GM19238 (cell line): ENCODE measurements at regions not wholly inside any gene's neighbourhood (a gene's known extent, or its start where the extent isn't known, plus 50 kb on each side); places are given as distances from the start of the nearest gene placed in this dataset.

Experiments used
- DNase-seq: peaks from one replicate; pipeline ENCODE4 v3.0.0; 2011; ENCODE audit warnings: low spot score; ENCODE audit not compliant: insufficient read length

DNA sequence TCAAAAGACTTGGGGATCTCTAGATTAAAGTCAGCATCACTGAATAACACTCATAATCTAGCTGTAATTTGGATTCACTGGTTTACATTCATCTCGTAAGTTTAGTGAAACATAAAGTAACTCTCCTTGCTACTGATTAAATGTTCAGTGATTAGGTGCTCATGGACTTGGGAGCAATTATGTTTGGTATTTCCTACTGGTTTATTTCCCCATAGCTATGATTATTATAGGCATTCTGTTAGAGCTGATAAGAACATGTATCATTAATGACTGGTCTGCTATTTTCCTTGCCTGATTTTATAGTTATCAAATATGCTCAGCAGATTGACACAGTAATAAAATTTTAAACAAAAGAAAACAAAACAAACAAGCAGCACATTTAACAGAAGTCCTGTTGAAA, 334.7 kb upstream of the SLC8A1 start:
- DNase-seq = no peak

DNA sequence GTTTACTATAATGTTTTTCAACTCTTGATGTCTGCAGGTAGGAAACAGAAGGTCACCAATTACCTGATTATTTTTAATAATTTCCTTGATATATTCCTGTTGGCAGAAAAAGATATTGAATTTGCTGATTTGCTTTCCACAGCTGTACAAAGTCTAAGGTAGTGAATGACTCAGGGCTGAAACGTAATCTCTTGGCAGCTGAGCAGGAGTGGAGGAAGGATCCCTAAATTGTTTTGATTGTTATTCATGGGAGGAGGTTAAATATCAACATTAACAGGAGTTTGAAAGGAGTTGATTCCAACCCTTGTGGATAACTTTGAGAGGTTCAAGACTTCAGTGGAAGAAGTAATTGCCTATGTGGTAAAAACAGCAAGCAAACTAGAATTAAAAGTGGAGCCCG, 345.2 kb upstream of the SLC8A1 start:
- DNase-seq = no peak

DNA sequence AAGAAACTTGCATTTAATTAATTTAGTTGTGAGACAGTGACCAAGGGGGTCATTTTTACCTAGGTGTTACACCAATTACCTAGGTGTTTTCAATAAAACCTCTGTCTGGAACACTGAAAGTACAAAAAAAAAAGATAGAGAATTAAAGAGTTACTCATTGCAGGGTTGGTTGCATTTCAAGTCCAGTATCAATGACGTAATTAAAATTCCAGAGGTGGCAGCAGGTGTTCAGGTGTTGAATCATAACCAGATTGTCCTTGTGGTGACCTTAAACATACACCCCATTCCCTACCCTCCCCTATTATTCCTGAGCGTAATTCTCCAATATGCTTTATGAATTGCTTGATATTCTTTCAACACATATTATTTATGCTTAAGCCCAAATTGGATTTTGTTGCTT, 352.0 kb upstream of the SLC8A1 start:
- DNase-seq = no peak

DNA sequence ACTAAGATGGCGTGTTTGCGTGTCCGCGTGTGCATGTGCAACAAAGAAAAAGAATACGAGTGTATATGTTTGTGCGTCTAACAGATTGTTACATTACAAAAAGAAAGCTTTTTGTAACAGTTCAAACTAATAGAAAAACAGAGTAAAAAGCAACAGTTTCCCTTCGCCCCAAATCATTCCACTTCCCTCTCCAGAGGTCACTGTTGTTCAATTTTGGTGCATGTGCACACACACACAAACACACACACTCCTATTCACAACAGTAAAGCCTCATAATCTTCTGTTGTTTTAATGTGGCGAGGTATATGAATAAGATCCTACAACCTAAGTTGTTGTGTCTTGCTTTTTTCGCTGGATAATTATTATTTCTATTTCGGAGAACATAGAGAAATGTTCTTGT, 357.3 kb upstream of the SLC8A1 start:
- DNase-seq = no peak

DNA sequence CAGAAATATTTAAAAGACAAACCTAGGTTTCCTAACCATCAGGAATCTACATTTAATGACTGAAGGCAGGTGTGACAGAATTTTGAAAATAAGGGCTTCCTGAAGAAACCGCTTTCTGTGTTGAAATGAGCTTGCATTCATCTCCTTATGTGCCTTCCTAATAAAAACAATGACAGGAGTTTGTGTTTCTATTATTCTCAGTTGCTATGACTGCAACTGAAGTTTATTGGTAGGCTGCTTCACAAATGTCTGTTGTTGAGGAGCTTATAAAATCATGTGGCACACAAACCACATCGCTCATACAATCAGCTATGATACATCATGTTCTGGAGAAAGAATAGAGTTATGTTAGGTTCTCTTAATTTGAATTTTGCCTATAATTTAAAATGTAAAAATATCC, 362.7 kb upstream of the SLC8A1 start:
- no peak for DNase-seq

DNA sequence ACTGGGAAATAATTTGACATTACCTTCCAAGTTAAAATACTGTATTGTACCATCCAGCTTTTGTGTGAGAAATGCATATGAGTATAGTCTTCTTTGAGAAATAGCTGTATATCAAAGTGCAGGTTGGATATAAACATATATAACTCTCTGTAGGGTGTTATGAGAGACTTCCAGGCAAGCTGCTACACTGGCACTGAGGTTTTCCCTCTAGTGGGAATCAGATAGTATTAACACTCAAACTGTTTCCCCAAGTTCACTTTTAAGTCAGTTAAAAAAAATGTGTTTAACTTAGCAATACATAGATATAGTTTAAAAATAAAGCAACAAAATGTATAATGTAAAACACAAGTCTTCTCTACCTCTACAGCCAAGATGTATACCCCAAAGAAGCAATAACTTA, 368.4 kb upstream of the SLC8A1 start:
- DNase-seq = no peak

DNA sequence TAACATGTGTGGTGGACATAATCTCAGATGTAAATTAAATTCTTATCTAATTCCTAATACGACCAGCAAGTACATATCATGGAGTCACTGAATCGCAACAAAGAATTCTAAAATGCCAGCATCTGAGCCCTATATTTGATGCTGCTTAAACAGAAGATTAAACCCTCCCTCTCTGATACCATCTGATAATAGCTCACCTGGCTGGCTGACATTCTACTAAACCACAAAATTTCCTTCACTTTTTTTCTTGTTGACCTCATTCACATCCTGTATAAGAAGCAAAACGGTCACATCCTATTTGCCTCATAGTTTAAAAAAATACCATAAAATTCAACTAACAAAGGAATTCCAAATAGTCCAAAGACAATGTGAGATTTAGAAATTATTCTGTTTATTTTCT, 371.6 kb upstream of the SLC8A1 start:
- DNase-seq = no peak

DNA sequence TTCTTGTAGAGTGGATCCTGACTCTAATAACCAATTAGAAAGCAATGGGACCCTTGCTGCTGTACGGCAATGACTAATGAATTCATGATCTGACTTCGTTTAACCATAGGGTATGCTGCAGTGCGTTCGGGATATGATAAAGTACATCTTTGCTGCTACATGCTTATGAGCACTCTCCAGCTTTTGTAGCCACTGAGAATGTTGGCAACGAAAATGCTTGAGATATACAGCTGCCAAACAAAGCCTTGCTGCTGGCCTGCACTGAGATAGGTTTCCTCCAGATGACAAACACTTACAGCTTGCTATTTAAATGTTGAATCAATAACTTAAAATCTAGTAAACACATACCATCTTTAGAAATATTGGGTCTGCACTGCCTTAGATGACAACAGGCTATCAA, 372.4 kb upstream of the SLC8A1 start:
- DNase-seq = no peak

DNA sequence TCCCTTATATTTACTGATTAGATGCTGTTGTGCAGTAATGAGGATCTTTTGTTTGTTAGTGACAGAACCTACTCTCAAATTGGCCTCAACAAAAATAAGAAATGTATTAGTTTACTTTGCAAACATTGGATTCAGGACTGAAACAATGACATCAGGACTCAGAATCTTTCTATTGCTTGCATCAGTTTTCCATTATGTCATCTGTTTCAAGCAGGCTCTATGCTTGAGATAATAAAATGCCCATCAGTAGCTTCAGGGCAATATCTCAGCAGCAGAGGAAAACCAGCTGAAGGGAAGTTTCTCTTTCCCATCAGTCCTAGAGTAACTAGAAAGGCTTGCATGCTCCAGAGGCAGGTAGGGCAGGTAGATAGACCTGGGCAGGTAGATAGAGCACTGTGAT, 375.5 kb upstream of the SLC8A1 start:
- no peak for DNase-seq

DNA sequence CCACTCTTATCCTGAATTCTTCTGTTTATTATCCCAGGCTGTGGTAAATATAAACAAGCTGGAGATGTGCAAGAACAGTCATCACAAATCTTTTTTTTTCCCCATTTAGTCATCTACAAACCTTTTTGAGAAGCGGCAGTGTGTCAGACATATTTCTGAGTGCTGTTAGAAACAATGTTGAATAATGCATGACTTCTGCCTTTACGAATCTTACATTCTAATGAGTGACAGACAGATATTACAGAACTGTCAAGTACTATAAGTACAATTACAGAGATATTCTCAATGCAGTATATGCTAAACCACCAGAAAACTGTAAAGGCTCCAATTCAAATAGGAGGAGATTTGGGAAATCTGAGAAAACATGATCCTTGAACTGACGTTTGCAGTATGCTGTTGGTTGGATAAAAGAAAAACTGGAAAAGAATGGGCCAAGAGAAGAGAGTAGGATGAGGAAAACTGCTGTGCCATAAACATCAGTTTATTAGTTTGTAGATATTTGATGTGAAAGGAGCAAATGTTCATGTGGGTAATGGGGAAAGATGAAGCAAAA, 379.5 kb upstream of the SLC8A1 start:
- DNase-seq = no peak

DNA sequence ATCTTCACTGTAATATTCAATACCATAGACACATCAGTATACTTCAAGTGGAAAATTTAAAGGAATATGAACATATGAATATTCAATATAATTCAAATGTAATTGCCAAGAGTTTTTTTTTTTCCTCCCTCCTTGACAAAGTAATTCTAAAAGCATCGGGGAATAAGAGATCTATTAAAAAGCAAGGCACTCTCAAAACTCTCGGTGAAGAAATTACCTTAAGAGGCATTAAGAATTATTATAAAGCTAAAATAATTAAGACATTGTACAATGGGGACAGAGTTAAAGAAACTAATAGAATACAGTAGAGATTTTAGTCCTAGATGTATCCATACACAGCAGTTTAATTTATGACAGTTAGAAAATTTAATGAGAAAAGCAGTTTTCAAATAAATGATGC, 390.0 kb upstream of the SLC8A1 start:
- DNase-seq = no peak

DNA sequence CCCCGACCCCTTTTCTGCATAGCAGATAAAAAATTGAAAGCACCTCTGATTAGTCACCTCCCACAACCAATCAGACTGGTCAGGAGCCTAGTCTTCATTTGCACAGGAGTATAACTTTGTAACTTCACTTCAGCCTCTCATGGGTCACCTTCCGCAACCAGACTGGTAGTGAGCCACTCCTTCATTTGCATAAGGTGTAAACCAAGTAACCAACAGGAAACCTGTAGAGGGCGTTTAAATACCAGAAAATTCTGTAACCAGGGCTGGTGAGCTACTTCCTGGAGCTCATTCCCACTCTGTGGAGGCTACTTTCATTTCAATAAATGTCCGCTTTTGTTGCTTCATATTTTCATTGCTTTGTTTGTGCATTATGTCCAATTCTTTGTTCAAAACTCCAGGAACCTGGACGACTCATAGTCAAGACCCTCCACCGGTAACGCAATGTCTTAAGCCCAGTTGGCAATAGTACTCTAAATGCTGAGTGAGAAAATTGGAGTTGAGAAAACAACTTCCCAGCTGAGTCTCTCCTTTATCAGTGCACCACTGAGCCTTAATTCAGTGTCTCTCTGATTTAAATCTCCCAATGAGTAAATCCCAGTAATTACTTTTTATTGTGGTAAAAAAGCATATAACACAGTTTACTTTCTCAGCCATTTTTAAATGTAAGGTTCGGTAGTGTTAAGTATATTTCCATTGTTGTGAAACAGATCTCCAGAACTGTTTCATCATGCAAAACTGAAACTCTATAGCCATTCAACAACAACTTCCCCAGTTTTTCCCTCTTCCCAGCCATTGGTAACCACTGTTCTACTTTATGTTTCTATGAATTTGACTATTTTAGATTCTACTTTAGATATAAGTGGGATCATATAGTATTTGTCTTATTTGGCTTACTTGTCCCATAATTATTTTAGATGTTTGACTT, 392.7 kb upstream of the SLC8A1 start:
- DNase-seq = no peak

DNA sequence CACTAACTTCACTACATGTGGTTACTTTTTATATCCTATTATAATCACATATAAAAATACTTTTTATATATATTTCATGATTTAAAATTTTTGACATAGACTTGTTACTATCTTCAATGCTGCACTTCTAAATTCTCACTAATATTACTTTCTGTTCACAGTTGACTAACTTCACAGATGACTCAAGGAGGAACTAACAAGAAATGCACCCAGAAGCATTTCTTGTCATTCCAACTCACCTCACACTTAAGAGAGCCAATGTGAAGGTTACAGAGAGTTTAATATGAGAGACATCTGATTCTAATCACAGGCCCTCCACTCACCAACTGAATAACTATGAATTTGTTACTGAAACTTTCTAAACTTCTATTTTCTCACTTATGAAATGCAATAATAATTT, 399.8 kb upstream of the SLC8A1 start:
- no peak for DNase-seq

DNA sequence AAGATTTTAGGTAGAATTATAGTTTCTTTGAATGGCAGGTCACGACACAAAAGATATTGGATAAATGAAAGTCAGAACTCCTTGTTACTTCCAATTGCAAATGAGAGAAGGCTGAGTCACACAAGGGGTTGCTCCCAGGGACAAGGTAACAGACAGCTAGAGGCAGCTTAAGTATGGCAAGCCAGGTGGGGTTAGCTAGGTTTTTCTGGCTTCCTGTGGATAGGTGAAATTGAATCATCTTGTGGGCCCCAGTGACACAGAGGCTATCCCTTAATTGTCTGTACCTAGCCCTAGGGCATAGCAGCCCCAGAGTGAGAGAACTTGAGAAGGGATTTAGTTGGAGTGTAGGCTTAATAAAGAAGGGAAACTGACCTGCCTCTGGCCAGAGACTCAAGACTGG, 407.7 kb upstream of the SLC8A1 start:
- no peak for DNase-seq

DNA sequence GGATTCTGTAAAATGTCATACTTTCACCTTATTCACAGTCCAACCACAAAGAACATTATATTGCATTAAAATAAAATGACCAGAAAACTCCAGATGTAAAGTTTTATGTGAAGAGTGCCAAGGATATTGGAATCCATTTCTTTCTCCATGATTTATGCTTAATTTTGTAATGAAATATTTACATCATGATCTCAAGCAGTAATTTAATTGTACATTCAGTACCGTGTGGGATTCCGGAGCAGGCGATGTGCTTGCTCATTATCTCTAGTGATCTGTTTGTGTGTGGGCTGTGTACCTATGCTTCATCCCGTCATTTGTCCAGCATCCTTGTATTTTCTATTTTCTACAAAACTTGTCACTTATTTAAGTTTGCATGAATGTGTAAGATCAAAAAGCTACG, 415.9 kb upstream of the SLC8A1 start:
- DNase-seq = no peak

DNA sequence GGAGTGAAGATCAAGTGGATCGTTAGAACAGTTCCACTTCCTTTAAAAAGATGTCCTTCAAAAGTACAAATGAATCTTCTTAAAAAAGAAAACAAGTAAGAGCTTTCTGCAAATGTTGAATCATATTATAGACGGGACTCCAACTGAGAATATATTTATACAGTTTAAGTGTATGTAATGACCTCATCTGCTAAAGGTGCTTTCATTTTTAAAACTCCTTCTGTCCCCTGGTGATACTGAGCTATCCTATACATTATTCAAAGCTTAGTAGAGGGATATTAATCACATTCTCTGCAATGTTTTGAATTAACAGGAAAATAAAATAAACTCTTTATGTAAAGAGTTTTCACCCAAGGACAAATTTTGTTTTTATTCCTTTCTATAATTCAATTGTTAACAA, 420.7 kb upstream of the SLC8A1 start:
- DNase-seq = no peak

DNA sequence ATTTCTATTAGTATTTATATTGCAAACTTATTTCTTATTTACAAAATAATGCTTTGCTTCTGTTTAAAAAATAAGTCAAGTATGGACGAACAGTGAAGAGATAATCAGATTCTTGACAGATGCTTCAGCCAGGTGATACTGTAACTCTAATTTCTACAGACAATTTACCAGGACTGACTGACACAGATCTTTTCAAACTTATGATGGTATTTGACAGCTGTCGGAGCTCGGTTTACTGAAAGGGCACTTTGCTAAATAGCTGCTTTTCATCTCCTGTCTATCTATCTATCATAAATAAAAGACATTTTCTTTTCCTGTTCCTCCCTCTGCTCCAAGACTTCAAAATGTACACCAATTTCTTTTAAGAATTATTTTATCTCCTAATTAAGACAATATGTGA, 422.5 kb upstream of the SLC8A1 start:
- DNase-seq = no peak

DNA sequence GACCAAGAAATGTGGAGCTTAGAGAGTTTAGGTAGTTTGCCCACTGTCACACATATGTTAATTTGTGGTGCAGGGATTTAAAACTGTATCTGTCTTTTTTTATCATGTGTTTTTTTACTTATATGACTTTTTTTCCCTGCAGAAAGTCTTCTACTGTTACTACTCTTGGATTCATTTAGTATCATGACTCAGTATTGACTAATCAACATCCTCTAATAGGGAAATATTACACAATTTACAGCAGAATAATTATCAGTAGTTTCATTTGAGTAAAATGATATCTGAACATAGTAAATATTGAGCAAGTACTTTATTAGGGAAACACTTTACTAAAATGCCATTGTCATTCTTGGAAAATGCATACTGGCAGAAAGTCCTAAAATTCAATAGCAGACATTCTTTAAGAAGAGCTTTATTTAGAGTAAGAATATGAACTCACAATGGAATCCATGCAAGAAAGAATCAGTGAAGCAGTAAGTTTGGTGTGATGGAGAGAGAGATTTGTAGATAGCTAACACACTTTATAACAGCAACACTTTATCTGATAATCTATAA, 425.9 kb upstream of the SLC8A1 start:
- DNase-seq = no peak

DNA sequence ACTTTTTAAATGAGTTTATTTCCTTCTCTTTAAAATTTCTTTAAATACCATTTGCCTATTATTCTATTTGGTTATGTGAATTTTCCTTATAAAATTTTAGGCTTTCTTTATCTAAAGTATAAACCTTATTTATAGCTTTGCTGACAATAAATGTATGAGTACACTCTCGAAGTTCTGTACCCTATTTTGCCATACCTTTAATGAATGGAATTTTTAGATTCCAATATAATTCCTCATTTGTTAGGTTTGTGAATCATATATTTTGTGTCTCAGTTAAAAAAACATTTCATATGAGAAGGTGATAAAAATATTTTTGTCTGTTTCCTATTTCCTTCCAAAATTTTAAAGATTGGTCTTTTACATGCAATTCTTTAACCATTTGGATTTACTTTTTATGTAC, 427.4 kb upstream of the SLC8A1 start:
- no peak for DNase-seq

DNA sequence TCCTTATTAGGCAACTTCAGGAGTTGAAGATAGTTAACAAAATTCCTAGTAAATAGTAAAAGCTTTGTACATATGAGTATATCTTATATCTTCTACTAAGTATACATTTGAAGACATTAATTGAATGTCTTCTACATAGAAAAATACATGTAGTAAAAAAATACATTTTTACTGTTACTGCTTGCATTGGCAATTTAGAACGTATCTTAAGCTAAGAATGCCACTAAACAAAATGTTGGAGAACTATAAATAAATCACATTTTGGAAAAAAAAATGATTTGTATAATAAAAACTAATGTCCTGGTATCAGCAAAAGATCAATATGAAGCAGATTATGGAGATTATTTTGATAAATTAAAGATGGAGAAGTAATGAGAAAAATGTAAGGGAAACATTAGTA, 434.2 kb upstream of the SLC8A1 start:
- DNase-seq = no peak

DNA sequence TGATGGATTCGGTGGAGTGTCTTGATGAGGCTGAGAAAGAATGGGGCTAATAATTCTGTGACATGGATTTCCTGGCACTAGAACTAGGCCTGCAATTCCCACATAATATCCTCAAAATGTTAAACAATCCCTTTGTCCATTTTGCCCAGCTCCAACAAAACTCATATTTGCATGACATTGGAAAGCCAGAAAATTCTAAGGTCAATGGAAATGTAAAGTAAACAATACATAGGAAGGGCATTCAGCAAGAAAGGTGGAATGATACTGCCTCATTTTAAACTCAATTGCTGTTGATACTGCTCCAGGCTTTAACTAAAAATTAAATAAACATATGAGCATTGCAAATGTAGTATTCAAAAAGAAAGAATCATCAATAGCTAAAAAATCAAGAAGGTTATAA, 434.8 kb upstream of the SLC8A1 start:
- no peak for DNase-seq

DNA sequence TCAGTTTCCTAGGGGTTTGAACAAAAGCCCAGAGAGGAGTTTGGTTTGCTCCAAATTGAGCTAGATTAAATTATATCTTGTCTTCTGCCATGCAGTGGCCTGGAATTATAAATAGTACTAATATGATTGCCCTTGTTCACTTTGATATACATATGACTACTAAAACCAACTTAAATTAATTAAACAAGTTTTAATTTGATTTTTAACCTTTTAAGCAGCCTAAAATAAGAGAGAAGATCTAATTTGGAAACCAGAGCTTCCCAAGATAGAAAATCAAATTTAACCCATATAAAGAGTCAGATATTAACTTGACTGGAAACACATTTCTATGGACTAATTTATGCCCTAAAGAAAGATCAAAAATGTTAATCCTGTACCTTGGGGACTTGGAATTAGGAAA, 444.5 kb upstream of the SLC8A1 start:
- no peak for DNase-seq

DNA sequence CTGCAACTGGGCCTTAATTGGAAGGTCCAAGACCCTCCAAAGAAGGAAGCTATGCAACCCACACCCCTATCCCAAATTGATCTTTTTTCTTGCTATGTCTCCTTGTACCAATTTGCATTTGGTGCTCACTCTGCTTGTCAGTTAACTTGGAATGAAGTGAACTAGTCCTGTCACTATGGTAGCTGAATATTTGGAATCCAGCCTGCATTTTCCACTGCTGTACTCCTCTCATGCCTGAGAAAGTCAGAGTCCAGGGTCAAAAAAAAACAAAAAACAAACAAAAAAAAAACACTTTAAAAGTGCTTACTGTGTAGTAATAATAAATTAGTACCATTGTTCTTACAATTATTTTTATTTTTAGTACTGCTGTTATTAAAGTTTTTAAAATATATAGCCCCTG, 462.8 kb upstream of the SLC8A1 start:
- DNase-seq = no peak
